Liver (tissue), 3 donors: ENCODE measurements at regions not wholly inside any gene's neighbourhood (a gene's known extent, or its start where the extent isn't known, plus 50 kb on each side); places are given as distances from the start of the nearest gene placed in this dataset.

ENCODE experiments used
- CTCF ChIP-seq: fragments of 150-350 bp; IDR thresholded peaks from 2 replicates; pipeline ENCODE4 v1.5.1; 2017; ENCODE audit warnings: improper control_type of control experiment, low read depth, low read length; ENCODE audit not compliant: missing input control
- EGR1 ChIP-seq, 2 donors: IDR thresholded peaks; 2 replicates each; pipeline ENCODE4 v1.6.1; 2016 to 2018; ENCODE audit warnings: antibody characterized with exemption in 2 of 2, low read depth in 2 of 2
- FOXA2 ChIP-seq: IDR thresholded peaks from 2 replicates; pipeline ENCODE4 v1.6.1; 2016; ENCODE audit warnings: antibody characterized with exemption
- GABPA ChIP-seq, 2 donors: IDR thresholded peaks in 1 of 2; conservative IDR thresholded peaks in 1 of 2; 2 replicates each; pipeline ENCODE4 v1.6.1; 2016; ENCODE audit warnings: antibody characterized with exemption in 2 of 2, mild to moderate bottlenecking in 1 of 2, moderate library complexity in 1 of 2
- HNF4G ChIP-seq: IDR thresholded peaks from 2 replicates; pipeline ENCODE4 v1.6.1; 2016; ENCODE audit warnings: antibody characterized with exemption
- JUND ChIP-seq, 2 donors: IDR thresholded peaks; 2 replicates each; pipeline ENCODE4 v1.6.1; 2016; ENCODE audit warnings: antibody characterized with exemption in 2 of 2
- MAX ChIP-seq: IDR thresholded peaks from 2 replicates; pipeline ENCODE4 v1.6.1; 2016; ENCODE audit warnings: antibody characterized with exemption
- NR2F2 ChIP-seq: IDR thresholded peaks from 2 replicates; pipeline ENCODE4 v1.6.1; 2016; ENCODE audit warnings: antibody characterized with exemption
- RAD21 ChIP-seq, 2 donors: IDR thresholded peaks; 2 replicates each; pipeline ENCODE4 v1.6.1; 2016; ENCODE audit warnings: antibody characterized with exemption in 2 of 2, mild to moderate bottlenecking in 2 of 2
- REST ChIP-seq: IDR thresholded peaks from 2 replicates; pipeline ENCODE4 v1.6.1; 2016; ENCODE audit warnings: antibody characterized with exemption, mild to moderate bottlenecking
- RXRA ChIP-seq, 2 donors: IDR thresholded peaks; 2 replicates each; pipeline ENCODE4 v1.6.1; 2017 to 2018; ENCODE audit warnings: antibody characterized with exemption in 2 of 2, mild to moderate bottlenecking in 1 of 2
- TAF1 ChIP-seq: conservative IDR thresholded peaks from 2 replicates; pipeline ENCODE4 v1.6.1; 2016; ENCODE audit warnings: antibody characterized with exemption, mild to moderate bottlenecking
- ZBTB33 ChIP-seq: IDR thresholded peaks from 2 replicates; pipeline ENCODE4 v1.6.1; 2016; ENCODE audit warnings: antibody characterized with exemption
- TF ChIP-seq, protein P1 (sequence below): IDR thresholded peaks from 2 replicates; pipeline ENCODE4 v1.6.1; 2016; ENCODE audit warnings: antibody characterized with exemption
- donor health status: healthy.
- donor health status: healthy.

DNA sequence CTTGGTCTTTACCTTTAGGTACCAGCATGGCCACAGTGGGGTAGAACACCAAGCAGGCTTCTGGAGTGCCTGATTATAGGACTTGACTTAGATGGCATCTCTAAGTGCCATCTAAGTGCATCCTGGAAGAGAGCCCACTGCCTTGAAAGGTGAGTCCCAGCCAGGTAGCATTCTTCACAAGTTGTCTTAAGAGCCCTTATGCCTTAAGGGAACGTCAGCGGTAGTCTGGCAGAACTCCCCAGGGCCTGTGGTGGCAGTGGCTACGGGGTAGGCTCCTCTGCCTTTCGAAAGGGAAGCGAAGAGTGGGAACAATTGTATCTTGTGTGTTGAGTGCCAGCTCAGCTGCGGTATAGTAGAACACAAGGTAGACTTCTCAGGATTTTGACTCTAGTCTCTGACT, 549.0 kb downstream of the HS3ST4 start:
- TF ChIP-seq RAD21 (IDR thresholded peaks at IDR 0.05), result no peak
- no peak for TF ChIP-seq CTCF
- no peak for TF ChIP-seq REST
- TF ChIP-seq RXRA (IDR thresholded peaks at IDR 0.05), result no peak
- no peak for TF ChIP-seq EGR1 (IDR thresholded peaks at IDR 0.05; ENCODE audit: low read depth in 2 of 2)
- no peak for TF ChIP-seq TAF1
- no peak for TF ChIP-seq ZBTB33
- TF ChIP-seq FOXA2, result no peak
- TF ChIP-seq HNF4G, result no peak
- TF ChIP-seq NR2F2, result no peak
- no peak for TF ChIP-seq MAX
- TF ChIP-seq GABPA (IDR thresholded peaks at IDR 0.05 in 1 of 2, conservative IDR thresholded peaks at IDR 0.05 in 1 of 2), result no peak
- TF ChIP-seq JUND (IDR thresholded peaks at IDR 0.05), result no peak
- TF ChIP-seq, protein P1, sequence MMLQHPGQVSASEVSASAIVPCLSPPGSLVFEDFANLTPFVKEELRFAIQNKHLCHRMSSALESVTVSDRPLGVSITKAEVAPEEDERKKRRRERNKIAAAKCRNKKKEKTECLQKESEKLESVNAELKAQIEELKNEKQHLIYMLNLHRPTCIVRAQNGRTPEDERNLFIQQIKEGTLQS, result no peak
